Left lobe of liver (tissue), 2 donors: ENCODE measurements at regions not wholly inside any gene's neighbourhood (a gene's known extent, or its start where the extent isn't known, plus 50 kb on each side); places are given as distances from the start of the nearest gene placed in this dataset.
"Not testable (repeated sequence)": the region's sequence is repeated elsewhere in the genome, so short reads cannot be mapped to it uniquely, and the experiment has no call there.

Source experiments
- ATAC-seq: fragments of 200-7000 bp; cut with Tn5 transposase; one replicate; pipeline ENCODE4 v1.9.1; 2020; ENCODE audit warnings: mild to moderate bottlenecking, moderate library complexity
- DNase-seq: peaks from one replicate; pipeline ENCODE4 v3.0.0-alpha.2; 2020; ENCODE audit warnings: low spot score
- donor health status: DM: no; HTN: no; CAD: no; lungs with moderate emphysema.
- donor health status: DM: no; HTN: yes; CAD: no.

DNA sequence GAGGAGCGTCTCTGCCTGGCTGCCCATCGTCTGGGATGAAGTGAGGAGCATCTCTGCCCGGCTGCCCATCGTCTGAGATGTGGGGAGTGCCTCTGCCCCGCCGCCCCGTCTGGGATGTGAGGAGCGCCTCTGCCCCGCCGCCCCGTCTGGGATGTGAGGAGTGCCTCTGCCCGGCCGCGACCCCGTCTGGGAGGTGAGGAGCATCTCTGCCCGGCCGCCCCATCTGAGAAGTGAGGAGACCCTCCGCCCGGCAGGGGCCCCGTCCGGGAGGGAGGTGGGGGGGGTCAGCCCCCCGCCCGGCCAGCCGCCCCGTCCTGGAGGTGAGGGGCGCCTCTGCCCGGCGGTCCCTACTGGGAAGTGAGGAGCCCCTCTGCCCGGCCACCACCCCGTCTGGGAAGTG, 129.3 kb downstream of the ZNF486 start:
- not testable (repeated sequence) for DNase-seq, ATAC-seq

DNA sequence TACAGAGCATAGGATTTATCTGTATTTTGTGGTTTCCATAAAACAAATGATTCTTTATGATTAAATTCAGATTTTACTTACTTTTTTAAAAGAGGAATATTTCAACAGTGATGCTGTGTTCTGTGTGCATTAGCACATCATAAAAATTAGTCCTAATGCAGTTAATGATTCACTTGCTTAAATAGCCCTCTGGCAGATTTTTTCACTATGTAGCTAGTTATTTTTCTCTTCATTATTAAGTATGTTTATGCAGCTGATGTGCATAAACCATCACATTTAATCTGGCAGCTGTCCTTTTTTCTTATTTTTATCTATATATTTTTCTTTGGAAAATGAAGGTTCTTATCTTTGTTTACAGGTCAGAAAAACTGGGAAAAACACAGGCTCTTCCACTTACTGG, 127.2 kb downstream of the ZNF486 start:
- ATAC-seq: no peak

GRCh38 chr19:20292520-20292919, 125.5 kb downstream of the ZNF486 start:
- ATAC-seq, DNase-seq: not testable (repeated sequence)

More for the DNA sequence above, 127.2 kb downstream of the ZNF486 start:
- no peak for DNase-seq

GRCh38 chr19:20289186-20289585, 122.2 kb downstream of the ZNF486 start:
- DNase-seq (no peak), ATAC-seq (no peak)

- DNase-seq: no peak
- no peak for ATAC-seq
Observed at GRCh38 chr19:20287070-20287469, 120.1 kb downstream of the ZNF486 start.

DNA sequence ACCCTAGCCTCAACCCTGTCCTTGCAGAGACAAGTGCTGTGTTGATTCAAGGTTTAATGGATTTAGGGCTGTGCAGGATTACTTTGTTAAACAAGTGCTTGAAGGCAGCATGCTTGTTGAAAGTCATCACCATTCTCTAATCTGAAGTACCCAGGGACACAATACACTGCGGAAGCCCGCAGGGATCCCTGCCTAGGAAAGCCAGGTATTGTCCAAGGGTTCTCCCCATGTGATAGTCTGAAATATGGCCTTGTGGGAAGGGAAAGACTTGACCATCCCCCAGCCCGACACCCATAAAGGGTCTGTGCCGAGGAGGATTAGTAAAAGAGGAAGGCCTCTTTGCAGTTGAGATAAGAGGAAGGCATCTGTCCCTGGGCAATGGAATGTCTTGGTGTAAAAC, 118.9 kb downstream of the ZNF486 start:
- ATAC-seq, DNase-seq: not testable (repeated sequence)

- DNase-seq (no peak), ATAC-seq (no peak)
Observed at GRCh38 chr19:20279516-20279915, 112.5 kb downstream of the ZNF486 start.

DNA sequence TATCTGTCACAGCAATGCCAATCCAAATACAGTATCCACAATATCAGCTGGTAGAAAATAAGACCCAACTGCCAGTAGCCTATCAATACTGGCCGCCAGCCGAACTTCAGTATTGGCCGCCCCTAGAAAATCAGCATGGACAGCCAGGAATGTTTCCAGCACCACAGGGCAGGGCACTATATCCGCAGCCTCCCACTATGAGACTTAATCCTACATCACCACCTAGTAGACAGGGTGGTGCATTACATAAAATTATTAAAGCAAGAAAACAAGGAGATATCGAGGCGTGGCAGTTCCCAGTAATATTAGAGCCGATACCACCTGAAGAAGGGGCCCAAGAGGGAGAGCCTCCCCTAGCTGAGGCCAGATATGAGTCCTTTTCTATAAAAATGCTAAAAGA, 111.3 kb downstream of the ZNF486 start:
- no peak for DNase-seq
- ATAC-seq: no peak

DNA sequence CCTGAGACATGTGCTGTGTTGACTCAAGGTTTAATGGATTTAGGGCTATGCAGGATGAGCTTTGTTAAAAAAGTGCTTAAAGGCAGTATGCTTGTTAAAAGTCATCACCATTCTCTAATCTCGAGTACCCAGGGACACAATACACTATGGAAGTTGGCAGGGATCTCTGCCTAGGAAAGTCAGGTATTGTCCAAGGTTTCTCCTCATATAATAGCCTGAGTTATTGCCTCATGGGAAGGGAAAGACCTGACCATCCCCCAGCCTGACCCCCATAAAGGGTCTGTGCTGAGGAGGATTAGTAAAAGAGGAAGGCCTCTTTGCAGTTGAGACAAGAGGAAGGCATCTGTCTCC, 109.7 kb downstream of the ZNF486 start:
- not testable (repeated sequence) for ATAC-seq, DNase-seq

DNA sequence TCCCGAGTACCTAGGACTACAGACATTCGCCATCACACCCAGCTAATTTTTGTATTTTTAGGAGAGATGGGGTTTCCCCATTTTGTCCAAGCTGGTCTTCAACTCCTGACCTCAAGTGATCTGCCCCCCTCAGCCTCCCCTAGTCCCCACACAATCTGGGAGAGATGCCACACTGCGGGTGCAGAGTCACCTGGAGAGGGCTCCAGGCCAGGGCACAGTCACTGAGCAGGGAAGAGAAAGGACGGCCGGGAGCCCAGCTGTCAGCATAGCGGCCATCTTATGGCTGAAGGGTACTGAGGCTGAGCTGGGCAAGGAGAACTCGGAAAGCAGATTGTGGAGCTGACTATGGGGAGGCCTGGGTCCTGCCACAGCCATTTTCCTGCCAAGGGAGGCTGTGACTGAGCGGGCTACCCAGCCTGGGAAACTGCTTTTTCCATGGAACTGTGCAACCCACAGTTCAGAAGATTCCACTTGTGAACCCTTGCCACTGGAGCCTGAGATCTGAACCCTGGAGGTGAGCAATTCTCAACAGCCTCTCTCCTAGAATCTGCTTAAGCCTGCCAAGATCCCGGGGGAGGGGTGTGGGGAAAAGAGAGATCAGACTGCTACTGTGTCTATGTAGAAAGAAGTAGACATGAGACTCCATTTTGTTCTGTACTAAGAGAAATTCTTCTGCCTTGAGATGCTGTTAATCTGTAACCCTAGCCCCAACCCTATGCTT, 109.2 kb downstream of the ZNF486 start:
- ATAC-seq: no peak
- DNase-seq: no peak

DNA sequence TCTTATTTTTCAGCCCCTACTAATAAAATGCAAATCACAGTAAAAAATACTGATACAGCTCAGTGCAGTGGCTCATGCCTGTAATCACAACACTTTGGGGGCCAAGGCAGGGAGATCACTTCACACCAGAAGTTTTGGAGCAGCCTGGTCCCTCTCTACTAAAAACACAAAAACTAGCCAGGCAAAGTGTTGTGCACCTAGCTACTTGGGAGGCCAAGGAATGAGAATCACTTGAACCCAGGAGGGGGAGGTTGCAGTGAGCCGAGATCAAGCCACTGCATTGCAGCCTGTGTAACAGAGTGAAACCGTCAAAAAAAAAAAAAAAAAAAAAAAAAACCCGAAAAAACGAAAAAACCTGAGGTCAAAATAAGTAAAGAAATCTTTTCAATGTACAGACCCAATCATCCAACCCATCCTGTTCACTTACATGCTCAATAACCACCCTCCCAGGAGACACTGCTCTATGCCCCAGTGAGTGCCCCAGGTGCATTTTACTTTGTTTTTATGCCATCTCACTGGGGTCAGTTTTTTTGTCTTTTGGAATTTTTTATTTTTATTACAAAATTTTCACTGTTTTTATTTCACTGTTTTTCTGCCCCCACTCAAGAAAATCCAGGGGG, 107.0 kb downstream of the ZNF486 start:
- no peak for DNase-seq
- no peak for ATAC-seq

- no peak for DNase-seq
- no peak for ATAC-seq
Observed at GRCh38 chr19:20273376-20273775, 106.4 kb downstream of the ZNF486 start.

- not testable (repeated sequence) for ATAC-seq, DNase-seq
Observed at GRCh38 chr19:20272627-20273010, 105.6 kb downstream of the ZNF486 start.

GRCh38 chr19:20271927-20272626, 105.1 kb downstream of the ZNF486 start:
- DNase-seq, ATAC-seq: not testable (repeated sequence)

DNA sequence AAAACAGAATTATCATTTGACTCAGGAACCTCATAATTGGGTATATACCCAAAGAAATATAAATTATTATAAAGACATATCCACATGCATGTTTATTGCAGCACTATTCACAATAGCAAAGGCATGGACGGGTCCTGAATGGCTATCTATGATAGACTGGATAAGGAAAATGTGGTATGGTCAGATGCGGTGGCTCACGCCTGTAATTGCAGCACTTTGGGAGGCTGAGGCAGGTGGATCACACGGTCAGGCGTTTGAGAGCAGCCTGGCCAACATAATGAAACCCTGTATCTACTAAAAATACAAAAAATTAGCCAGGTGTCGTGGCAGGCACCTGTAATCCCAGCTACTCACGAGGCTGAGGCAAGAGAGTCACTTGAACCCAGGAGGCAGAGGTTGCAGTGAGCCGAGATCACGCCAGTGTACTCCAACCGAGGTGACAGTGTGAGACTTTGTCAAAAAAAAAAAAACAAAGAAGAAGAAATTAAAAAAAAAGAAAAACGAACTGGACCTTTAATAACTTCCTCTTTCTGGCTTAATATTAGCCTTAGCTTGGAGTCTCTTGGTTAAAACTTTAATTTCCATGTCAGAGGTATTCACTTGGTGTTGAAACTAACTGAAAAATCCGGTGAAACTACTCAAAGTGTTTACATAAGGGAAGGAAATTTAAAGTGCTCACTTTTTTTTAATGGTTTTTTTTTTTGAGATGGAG, 104.4 kb downstream of the ZNF486 start:
- DNase-seq (no peak), ATAC-seq (no peak)

DNA sequence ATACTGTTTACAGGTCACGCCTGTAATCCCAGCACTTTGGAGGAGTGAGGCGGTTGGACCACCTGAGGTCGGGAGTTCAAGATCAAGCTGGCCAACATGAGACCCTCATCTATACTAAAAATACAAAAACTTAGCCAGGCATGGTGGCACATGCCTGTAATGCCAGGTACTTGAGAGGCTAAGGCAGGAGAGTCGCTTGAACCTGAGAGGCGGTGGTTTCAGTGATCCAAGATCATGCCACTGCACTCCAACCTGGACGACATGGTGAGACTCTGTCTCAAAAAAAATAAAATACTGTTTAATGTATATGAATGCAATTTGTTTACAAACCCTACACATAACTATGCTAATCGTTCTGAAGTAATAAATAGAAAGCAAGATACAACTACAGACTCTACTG, 102.4 kb downstream of the ZNF486 start:
- DNase-seq (no peak), ATAC-seq (no peak)

GRCh38 chr19:20261513-20261912, 94.5 kb downstream of the ZNF486 start:
- ATAC-seq, DNase-seq: not testable (repeated sequence)

DNA sequence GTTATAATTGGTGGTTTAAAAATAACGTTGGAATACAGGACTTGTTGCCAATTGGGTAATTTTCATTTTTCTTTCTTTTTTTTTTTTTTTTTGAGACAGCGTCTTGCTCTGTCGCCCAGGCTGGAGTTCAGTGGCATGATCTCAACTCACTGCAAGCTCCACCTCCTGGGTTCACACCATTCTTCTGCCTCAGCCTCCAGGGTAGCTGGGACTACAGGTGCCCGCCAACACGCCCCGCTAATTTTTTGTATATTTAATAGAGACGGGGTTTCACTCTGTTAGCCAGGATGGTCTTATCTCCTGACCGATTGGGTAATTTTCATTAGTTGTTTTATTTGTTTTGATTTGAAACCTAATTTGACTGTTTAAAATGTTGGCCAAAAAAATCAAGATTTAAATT, 93.7 kb downstream of the ZNF486 start:
- not testable (repeated sequence) for ATAC-seq, DNase-seq

DNA sequence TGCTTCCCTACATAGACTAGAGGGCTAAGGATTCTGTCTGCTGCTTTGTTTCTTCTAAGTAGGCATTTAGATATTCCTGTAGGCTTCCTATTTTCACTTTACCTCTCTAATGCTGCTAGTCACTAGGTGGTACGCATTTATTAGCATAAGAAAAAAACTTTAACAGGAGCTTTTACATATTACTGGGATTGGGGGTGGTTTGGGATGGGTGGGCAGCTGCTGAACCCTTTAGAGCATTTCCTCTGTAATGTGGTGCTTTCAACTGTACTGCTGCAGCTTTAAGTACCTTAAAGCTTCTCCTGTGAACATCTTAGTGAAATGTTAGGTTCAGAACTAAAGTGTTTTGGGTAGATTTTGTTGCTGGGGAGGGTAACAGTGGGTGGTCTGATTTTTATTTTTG, 92.6 kb downstream of the ZNF486 start:
- DNase-seq (no peak), ATAC-seq (no peak)

- no peak for ATAC-seq
- no peak for DNase-seq
Observed at GRCh38 chr19:20256606-20257005, 89.6 kb downstream of the ZNF486 start.

- DNase-seq: no peak
- ATAC-seq: no peak
Observed at GRCh38 chr19:20254121-20254520, 87.1 kb downstream of the ZNF486 start.
